ENCODE measurements at regions not wholly inside any gene's neighbourhood (a gene's known extent, or its start where the extent isn't known, plus 50 kb on each side); places are given as distances from the start of the nearest gene placed in this dataset.

DNA sequence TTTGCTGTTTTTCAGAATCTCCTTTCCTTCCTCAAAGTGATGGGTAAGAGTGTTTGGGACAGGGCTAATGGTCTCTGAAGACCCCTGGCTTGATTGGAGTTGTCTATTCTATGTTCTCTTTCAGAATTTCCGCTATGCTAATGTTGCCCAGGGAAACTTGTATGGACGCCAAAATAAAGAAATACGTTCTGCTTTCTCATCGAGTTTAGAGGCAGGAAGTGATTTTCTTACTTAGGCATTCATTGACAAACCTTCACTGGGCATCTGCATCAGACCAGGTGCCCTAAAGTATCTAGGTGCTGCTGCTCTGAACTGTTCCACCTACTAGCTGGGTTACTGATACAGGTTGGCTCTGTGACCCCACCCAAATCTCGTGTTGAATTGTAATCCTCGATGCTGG, 787.9 kb upstream of the EEF2KMT start:
- ATAC-seq (replicated peaks in 6 of 8) = no peak
- H3K4me1 ChIP-seq (replicated peaks in 1 of 2) = no peaks in the 10 kb centered on the region

DNA sequence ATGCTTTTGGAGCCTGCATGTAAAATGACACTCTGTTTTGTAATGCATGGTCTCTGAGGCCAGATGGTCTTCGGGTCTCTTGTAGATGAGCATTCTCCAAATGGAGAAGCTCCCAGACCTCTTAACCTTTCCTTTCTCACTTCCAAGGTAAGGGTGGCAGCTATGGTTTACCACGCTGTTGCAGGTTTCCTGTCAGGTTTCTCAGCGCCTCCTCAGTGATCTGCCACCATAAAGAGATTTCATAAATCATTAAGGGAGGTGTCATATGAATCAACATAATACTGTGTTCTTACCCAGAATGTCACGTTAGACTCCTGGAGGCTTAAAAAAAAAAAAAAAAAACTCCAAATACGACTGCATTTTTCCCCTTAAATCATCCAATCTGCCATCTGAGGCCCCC, 787.4 kb upstream of the EEF2KMT start:
- no peak for ATAC-seq (replicated peaks in 6 of 8)
- 7 to 91% (median 29%) methylated on average over 2 to 5 of the region's 5 CpGs for WGBS, 10 experiments
- in situ Hi-C loops (cut with MboI; ENCODE audit: low pct_unique_long_range_greater_than_20kb in 2 of 9, low sequenced_read_pairs in 9 of 9, unreplicated experiment in 9 of 9) = no loop called here
- Histone ChIP-seq H3K27ac (no peak overlapping the region), H3K4me1 (replicated peaks in 1 of 2) (no peaks in the 10 kb centered on the region), H3K4me3 (no peak overlapping the region)

More for the DNA sequence above, 787.9 kb upstream of the EEF2KMT start:
- in situ Hi-C loops (cut with MboI; ENCODE audit: low pct_unique_long_range_greater_than_20kb in 2 of 9, low sequenced_read_pairs in 9 of 9, unreplicated experiment in 9 of 9) = no loop called here
- 0 to 85% (median 52%) methylated on average over 1 to 4 of the region's 6 CpGs; no CpG with 5 or more reads in 1 of the 10 experiments for WGBS, 10 experiments
- Histone ChIP-seq H3K4me3 (no peak overlapping the region), H3K27ac (no peak overlapping the region)

GRCh38 chr16:5884339-5884738, 786.7 kb upstream of the EEF2KMT start:
- ATAC-seq (replicated peaks in 6 of 8) = no peak
- in situ Hi-C loops (cut with MboI; ENCODE audit: low pct_unique_long_range_greater_than_20kb in 2 of 9, low sequenced_read_pairs in 9 of 9, unreplicated experiment in 9 of 9) = no loop called here
- Histone ChIP-seq H3K27ac (no peak overlapping the region), H3K4me3 (no peak overlapping the region), H3K4me1 (replicated peaks in 1 of 2) (no peaks in the 10 kb centered on the region)
- WGBS, 10 experiments = 0 to 100% methylated on average over 2 to 3 of the region's 8 CpGs; no CpG with 5 or more reads in 8 of the 10 experiments

DNA sequence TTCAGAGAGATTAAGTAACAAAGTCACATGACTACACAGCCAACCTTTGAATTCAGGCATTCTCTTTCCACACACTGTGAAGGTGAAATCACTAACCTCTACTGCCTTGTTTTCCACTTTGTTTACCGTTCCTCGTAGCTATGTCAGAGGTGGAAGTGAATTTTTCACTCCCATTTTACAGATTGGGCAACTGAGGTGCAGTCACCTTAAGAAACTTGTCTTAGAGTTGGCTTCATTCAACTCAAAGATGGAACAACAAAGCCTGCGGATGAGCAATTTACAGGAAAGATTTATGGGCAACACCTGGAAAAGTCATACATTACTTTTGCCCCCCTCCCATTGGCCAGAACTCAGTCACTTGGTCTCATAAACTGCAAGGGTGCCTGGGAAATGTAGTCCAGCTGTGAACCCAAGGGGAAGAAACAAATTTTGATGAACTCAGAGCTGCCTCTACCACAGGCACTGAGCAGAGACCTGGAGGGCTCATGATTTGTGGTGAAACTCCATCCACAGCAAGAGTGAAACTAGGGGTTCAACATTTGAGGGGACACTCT, 784.6 kb upstream of the EEF2KMT start:
- Histone ChIP-seq H3K27ac (no peak overlapping the region), H3K4me1 (replicated peaks in 1 of 2) (no peaks in the 10 kb centered on the region), H3K4me3 (no peak overlapping the region)
- no peak for ATAC-seq (replicated peaks in 6 of 8)
- in situ Hi-C loops (cut with MboI; ENCODE audit: low pct_unique_long_range_greater_than_20kb in 2 of 9, low sequenced_read_pairs in 9 of 9, unreplicated experiment in 9 of 9) = no loop called here
- WGBS, 10 experiments = 0 to 100% (median 67%) methylated on average over 1 to 3 of the region's 3 CpGs; no CpG with 5 or more reads in 1 of the 10 experiments

GRCh38 chr16:5875416-5875815, 777.8 kb upstream of the EEF2KMT start:
- peak in 2 of 8 experiments; percentile 7 to 23 for ATAC-seq (replicated peaks in 6 of 8)
- WGBS, 10 experiments = 0 to 91% (median 36%) methylated on average over 1 to 5 of the region's 5 CpGs; no CpG with 5 or more reads in 1 of the 10 experiments
- Histone ChIP-seq H3K27ac (no peak overlapping the region), H3K4me1 (replicated peaks in 1 of 2) (peaks cover 0 to 23% of the 10 kb centered on the region in 2 donors), H3K4me3 (no peak overlapping the region)
- in situ Hi-C loops (cut with MboI; ENCODE audit: low pct_unique_long_range_greater_than_20kb in 2 of 9, low sequenced_read_pairs in 9 of 9, unreplicated experiment in 9 of 9) = no loop called here

DNA sequence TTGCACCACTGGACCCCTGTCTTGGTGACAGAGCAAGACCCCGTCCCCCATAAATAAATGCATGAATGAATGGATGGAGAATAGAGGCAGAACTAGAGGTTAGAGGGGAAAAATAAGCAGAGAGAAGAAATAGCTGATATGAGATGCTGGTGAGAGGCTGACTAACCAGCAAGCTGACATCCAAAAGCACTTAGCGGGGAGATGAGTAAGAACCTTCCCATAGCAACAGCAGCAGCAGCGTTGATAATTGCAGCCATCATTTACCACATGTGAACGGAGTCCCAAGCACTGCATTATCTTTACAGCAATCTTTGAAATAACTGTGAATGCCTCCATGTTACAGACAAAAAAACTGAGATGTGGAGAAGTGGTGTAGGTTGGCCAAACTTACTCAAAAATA, 777.3 kb upstream of the EEF2KMT start:
- 0 to 60% (median 49%) methylated on average over 1 to 2 of the region's 4 CpGs; no CpG with 5 or more reads in 6 of the 10 experiments for WGBS, 10 experiments
- in situ Hi-C loops (cut with MboI; ENCODE audit: low pct_unique_long_range_greater_than_20kb in 2 of 9, low sequenced_read_pairs in 9 of 9, unreplicated experiment in 9 of 9) = no loop called here
- Histone ChIP-seq H3K4me1 (replicated peaks in 1 of 2) (peaks cover 0 to 27% of the 10 kb centered on the region in 2 donors), H3K27ac (no peak overlapping the region), H3K4me3 (no peak overlapping the region)
- ATAC-seq (replicated peaks in 6 of 8) = peak in 3 of 8 experiments; percentile 71 to 80 (median 76)

- 0 to 88% (median 15%) methylated on average over 2 to 4 of the region's 4 CpGs; no CpG with 5 or more reads in 1 of the 10 experiments for WGBS, 10 experiments
- Histone ChIP-seq H3K4me3 (no peak overlapping the region), H3K4me1 (replicated peaks in 1 of 2) (peaks cover 0 to 27% of the 10 kb centered on the region in 2 donors), H3K27ac (no peak overlapping the region)
- in situ Hi-C loops (cut with MboI; ENCODE audit: low pct_unique_long_range_greater_than_20kb in 2 of 9, low sequenced_read_pairs in 9 of 9, unreplicated experiment in 9 of 9) = no loop called here
- ATAC-seq (replicated peaks in 6 of 8) = no peak
Measured at GRCh38 chr16:5873221-5873620, 775.6 kb upstream of the EEF2KMT start.

- in situ Hi-C loops (cut with MboI; ENCODE audit: low pct_unique_long_range_greater_than_20kb in 2 of 9, low sequenced_read_pairs in 9 of 9, unreplicated experiment in 9 of 9) = no loop called here
- peaks cover 0 to 31% of the 10 kb centered on the region in 2 donors for H3K4me1 ChIP-seq (replicated peaks in 1 of 2)
- H3K27ac ChIP-seq = peak overlapping the region in 1 of 2 donors; percentile 6
- no peak overlapping the region for H3K4me3 ChIP-seq
- WGBS, 10 experiments = 0 to 45% (median 10%) methylated on average over 1 to 10 of the region's 11 CpGs
- peak in 3 of 8 experiments; percentile 41 to 74 (median 55) for ATAC-seq (replicated peaks in 6 of 8)
Measured at GRCh38 chr16:5870886-5871691, 773.5 kb upstream of the EEF2KMT start.

DNA sequence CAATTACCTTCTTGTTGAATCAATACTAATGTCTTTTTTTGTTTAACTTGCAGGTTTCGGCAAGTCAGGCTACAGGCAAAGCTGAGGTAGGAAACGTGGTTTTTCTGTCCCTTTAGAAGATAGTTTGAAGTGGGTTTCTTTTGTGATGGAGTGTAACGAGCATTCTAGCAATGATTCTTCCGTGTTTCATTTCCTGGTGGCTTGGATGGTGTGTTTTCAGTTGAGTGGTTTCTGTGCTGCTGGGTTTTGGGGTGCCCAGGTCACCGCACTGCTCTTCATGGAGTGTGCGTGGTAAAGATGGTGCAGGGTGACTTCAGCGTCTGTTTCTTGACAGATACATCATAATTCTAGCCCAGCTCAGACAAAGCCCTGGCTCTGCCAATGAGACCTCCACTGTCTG, 769.7 kb upstream of the EEF2KMT start:
- Histone ChIP-seq H3K4me1 (replicated peaks in 1 of 2) (peaks cover 0 to 26% of the 10 kb centered on the region in 2 donors), H3K27ac (no peak overlapping the region), H3K4me3 (no peak overlapping the region)
- in situ Hi-C loops (cut with MboI; ENCODE audit: low pct_unique_long_range_greater_than_20kb in 2 of 9, low sequenced_read_pairs in 9 of 9, unreplicated experiment in 9 of 9) = no loop called here
- 0 to 89% (median 37%) methylated on average over 1 to 7 of the region's 7 CpGs; no CpG with 5 or more reads in 1 of the 10 experiments for WGBS, 10 experiments
- no peak for ATAC-seq (replicated peaks in 6 of 8)

DNA sequence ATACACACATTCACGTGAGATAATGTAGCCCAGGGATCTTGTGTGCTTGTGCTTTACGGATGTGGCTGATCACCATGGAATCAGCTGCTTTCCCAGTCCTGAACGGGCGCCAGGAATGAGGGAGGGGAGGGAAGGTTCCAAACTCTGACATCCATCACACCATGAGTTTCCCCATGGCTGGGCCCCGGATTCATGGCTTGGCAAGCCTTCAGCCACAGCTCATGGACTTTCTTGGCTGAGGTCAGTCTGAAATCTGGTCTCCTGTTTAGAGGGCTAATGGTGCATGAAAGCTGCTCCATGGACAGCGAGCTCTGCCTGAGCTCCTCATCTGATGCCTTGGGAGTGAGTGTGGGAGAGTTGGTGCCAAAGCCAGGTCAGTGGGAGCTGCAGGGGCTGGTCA, 767.6 kb upstream of the EEF2KMT start:
- WGBS, 10 experiments = 0 to 100% (median 52%) methylated on average over 2 to 6 of the region's 6 CpGs; no CpG with 5 or more reads in 2 of the 10 experiments
- no peak overlapping the region for H3K27ac ChIP-seq
- no peak for ATAC-seq (replicated peaks in 6 of 8)
- in situ Hi-C loops (cut with MboI; ENCODE audit: low pct_unique_long_range_greater_than_20kb in 2 of 9, low sequenced_read_pairs in 9 of 9, unreplicated experiment in 9 of 9) = no loop called here
- peaks cover 0 to 6% of the 10 kb centered on the region in 2 donors for H3K4me1 ChIP-seq (replicated peaks in 1 of 2)
- H3K4me3 ChIP-seq = no peak overlapping the region

DNA sequence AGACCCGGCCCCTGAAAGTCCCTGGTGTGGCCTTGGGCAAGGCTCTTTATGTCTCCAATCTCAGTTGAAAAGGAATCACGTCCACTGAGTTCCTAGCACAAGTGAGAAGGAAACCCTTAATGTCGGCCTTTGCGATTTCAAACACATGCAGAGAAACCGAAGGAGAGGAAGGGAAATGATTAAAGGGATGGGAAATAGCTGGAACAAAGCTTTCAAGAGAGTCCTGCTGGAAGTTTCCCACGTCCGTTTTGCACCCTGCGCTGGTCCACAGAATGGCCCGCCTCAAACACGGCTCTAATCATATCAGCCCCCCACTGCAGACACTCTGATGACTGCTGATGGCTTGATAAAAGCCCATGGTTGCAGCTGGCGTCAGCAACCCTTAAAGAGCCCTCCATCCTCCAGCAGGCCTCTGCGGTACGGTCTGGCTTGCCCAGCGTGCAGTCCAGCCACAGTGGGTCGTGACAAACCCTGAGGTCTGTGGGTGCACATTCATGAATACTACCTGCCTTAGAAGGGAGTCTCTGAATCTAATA, 765.5 kb upstream of the EEF2KMT start:
- WGBS, 10 experiments = 0 to 86% (median 58%) methylated on average over 1 to 12 of the region's 15 CpGs; no CpG with 5 or more reads in 2 of the 10 experiments
- H3K4me3 ChIP-seq = no peak overlapping the region

DNA sequence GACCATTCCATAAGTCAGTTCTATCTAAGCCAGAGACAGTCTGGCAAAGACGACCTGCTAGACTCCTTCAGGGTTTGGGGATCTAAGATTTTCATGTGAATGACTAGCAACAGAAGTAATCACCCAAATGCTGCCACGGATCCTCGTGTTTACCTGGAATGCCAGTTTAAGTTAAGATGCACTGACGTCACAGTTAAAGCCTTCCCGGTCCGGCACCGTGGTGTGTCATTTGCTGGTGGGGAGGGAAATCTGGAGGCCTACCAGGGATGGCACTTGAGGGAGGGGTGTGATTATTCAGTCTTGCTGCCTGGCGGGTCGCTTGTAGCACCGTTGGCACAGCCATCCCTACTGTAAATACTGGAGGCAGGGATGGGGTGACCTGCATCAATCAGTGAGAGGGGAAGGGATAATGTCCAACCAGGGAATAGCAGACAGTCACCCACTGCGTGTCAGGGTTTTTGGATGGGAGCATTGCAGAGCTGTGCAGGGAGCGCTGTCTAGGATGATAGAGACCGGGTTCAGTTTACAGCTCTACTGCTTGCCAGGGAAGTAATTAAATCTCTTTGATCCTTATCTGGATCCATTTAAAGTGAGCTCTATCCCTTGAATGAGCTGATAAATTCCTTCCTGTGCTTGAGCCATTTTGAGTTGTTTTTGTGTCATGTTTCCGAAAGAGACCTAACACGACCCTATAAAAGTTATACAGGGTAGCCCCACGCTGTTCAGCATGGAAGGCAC, 764.7 kb upstream of the EEF2KMT start:
- Histone ChIP-seq H3K4me3 (no peak overlapping the region), H3K4me1 (replicated peaks in 1 of 2) (peaks cover 0 to 9% of the 10 kb centered on the region in 2 donors), H3K27ac (no peak overlapping the region)
- WGBS, 10 experiments = 0 to 86% (median 50%) methylated on average over 1 to 14 of the region's 16 CpGs; no CpG with 5 or more reads in 1 of the 10 experiments
- in situ Hi-C loops (cut with MboI; ENCODE audit: low pct_unique_long_range_greater_than_20kb in 2 of 9, low sequenced_read_pairs in 9 of 9, unreplicated experiment in 9 of 9) = no loop called here
- ATAC-seq (replicated peaks in 6 of 8) = no peak

More for the DNA sequence above, 765.5 kb upstream of the EEF2KMT start:
- H3K27ac ChIP-seq = no peak overlapping the region
- H3K4me1 ChIP-seq (replicated peaks in 1 of 2) = peaks cover 0 to 8% of the 10 kb centered on the region in 2 donors
- in situ Hi-C loops (cut with MboI; ENCODE audit: low pct_unique_long_range_greater_than_20kb in 2 of 9, low sequenced_read_pairs in 9 of 9, unreplicated experiment in 9 of 9) = no loop called here
- no peak for ATAC-seq (replicated peaks in 6 of 8)

DNA sequence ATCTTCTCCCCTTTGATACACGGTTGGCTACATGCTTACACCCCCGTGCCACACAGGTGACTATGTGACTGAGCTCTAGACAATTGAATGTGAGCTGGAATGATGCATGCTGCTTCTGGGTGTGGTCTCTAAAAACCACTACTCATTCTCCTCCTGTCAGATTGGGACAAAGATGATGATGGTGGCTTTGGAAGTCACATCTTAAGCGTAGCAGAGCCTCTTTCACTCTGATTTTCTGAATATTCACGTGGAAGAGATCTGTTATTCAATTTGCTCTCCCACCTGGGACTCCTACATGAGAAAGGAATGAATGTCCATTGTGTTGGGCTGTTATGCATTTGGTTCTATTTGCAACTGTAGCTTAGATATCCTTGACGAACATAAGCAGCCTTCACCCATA, 763.6 kb upstream of the EEF2KMT start:
- no peak for ATAC-seq (replicated peaks in 6 of 8)
- no peak overlapping the region for H3K27ac ChIP-seq
- no peak overlapping the region for H3K4me3 ChIP-seq
- peaks cover 0 to 6% of the 10 kb centered on the region in 2 donors for H3K4me1 ChIP-seq (replicated peaks in 1 of 2)
- in situ Hi-C loops (cut with MboI; ENCODE audit: low pct_unique_long_range_greater_than_20kb in 2 of 9, low sequenced_read_pairs in 9 of 9, unreplicated experiment in 9 of 9) = no loop called here
- 0 to 100% (median 29%) methylated on average over 1 to 5 of the region's 5 CpGs; no CpG with 5 or more reads in 4 of the 10 experiments for WGBS, 10 experiments

Data from motor neuron (in vitro differentiated cells).